ENCODE measurements at regions not wholly inside any gene's neighbourhood (a gene's known extent, or its start where the extent isn't known, plus 50 kb on each side); places are given as distances from the start of the nearest gene placed in this dataset.
A peak's percentile ranks its signal among the peaks of the same experiment; 100 is the strongest.

DNA sequence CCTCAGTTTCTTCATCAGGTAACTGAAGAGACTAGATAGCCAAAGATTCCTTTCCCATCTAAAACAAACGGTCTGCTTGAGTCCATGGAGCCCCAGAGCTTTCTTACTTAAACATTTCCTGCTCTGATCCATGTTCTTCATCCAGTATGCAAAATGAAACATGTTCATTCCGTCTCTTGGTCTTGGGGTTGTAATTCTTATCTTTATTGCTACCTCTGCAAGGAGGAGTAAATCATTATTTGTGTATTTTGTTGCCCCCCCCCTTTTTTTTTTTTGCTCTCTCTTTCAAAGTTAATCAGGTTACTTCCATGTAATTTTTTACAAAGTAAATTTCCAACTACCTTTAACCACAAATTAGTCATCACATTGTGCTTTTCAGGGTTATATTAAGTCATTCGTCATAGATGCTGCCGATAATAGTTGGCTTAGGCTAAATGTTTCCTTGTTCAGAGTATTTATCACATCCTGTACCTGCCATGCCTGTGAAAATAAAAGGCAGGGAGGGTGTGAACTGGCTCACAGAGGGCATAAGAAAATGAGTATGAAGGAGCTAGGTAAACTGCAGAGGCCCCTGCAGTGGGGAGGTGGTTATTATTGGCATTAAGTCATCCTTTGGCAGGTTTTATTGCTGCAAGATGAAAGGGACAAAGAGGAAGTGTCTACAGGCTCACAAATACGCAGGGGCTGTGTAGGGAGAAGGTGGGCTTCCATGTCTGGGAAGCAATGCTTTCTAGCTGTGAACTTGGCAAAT lies 76.7 kb upstream of the HS3ST1 start:
- no peak overlapping the region for H3K9ac ChIP-seq (ENCODE audit: low read length)
- no peak overlapping the region for H3K4me3 ChIP-seq (ENCODE audit: low read length)
- peaks cover 2% of the 10 kb centered on the region; the same call in 1 of the 2 replicates for H3K9me3 ChIP-seq (ENCODE audit: insufficient read depth, low read length)
- H3K4me2 ChIP-seq (ENCODE audit: low read length) = no peak overlapping the region
- no peaks in the 10 kb centered on the region for H3K27me3 ChIP-seq (ENCODE audit: low read depth, low read length)
- H3K36me3 ChIP-seq (replicated peaks; ENCODE audit: low read depth, low read length) = no peaks in the 10 kb centered on the region
- H3K4me1 ChIP-seq (ENCODE audit: low read length) = peaks cover 21% of the 10 kb centered on the region
- H3K79me2 ChIP-seq (ENCODE audit: low read length) = no peaks in the 10 kb centered on the region
- H2AFZ ChIP-seq (ENCODE audit: low read depth, low read length) = no peak overlapping the region
- H4K20me1 ChIP-seq (ENCODE audit: insufficient read depth, low read length) = no peaks in the 10 kb centered on the region
- TF ChIP-seq, protein P1, sequence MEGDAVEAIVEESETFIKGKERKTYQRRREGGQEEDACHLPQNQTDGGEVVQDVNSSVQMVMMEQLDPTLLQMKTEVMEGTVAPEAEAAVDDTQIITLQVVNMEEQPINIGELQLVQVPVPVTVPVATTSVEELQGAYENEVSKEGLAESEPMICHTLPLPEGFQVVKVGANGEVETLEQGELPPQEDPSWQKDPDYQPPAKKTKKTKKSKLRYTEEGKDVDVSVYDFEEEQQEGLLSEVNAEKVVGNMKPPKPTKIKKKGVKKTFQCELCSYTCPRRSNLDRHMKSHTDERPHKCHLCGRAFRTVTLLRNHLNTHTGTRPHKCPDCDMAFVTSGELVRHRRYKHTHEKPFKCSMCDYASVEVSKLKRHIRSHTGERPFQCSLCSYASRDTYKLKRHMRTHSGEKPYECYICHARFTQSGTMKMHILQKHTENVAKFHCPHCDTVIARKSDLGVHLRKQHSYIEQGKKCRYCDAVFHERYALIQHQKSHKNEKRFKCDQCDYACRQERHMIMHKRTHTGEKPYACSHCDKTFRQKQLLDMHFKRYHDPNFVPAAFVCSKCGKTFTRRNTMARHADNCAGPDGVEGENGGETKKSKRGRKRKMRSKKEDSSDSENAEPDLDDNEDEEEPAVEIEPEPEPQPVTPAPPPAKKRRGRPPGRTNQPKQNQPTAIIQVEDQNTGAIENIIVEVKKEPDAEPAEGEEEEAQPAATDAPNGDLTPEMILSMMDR (IDR thresholded peaks at IDR 0.05; ENCODE audit: low read depth, low read length) = no peak
- no peak for TF ChIP-seq EZH2phosphoT487 (IDR thresholded peaks at IDR 0.05; ENCODE audit: low read depth)
- H3K27ac ChIP-seq (ENCODE audit: low read length) = no peak overlapping the region

DNA sequence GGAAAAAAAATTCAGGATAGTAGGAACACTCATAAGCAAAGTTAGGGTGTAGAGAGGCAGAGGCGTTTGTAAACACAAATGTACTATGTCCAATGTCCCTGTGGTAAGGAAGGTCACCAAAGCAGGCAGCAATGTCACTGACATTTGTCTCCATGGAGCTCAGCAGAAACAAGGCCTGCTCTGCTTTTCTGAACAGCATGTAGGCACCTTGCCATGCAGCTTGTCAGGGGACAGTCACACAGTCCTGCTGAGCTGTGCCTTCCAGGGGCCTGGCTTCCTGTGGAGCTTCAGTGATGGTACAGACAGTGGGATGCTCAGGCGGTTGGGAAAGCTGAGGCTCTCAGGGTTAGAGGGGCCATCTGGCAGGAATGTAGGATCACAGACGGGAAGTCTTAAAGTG lies 74.5 kb upstream of the HS3ST1 start:
- TF ChIP-seq EZH2phosphoT487 (IDR thresholded peaks at IDR 0.05; ENCODE audit: low read depth) = no peak
- TF ChIP-seq, protein P1 (IDR thresholded peaks at IDR 0.05; ENCODE audit: low read depth, low read length) = no peak
- no peak overlapping the region for H3K27ac ChIP-seq (ENCODE audit: low read length)
- no peak overlapping the region for H3K9ac ChIP-seq (ENCODE audit: low read length)
- H4K20me1 ChIP-seq (ENCODE audit: insufficient read depth, low read length) = no peaks in the 10 kb centered on the region
- no peak overlapping the region for H3K4me3 ChIP-seq (ENCODE audit: low read length)
- H3K9me3 ChIP-seq (ENCODE audit: insufficient read depth, low read length) = peaks cover 2% of the 10 kb centered on the region; the same call in 1 of the 2 replicates
- no peaks in the 10 kb centered on the region for H3K4me1 ChIP-seq (ENCODE audit: low read length)
- H3K36me3 ChIP-seq (replicated peaks; ENCODE audit: low read depth, low read length) = no peaks in the 10 kb centered on the region
- no peak overlapping the region for H3K4me2 ChIP-seq (ENCODE audit: low read length)
- H3K79me2 ChIP-seq (ENCODE audit: low read length) = no peaks in the 10 kb centered on the region
- no peak overlapping the region for H2AFZ ChIP-seq (ENCODE audit: low read depth, low read length)
- H3K27me3 ChIP-seq (ENCODE audit: low read depth, low read length) = no peaks in the 10 kb centered on the region

DNA sequence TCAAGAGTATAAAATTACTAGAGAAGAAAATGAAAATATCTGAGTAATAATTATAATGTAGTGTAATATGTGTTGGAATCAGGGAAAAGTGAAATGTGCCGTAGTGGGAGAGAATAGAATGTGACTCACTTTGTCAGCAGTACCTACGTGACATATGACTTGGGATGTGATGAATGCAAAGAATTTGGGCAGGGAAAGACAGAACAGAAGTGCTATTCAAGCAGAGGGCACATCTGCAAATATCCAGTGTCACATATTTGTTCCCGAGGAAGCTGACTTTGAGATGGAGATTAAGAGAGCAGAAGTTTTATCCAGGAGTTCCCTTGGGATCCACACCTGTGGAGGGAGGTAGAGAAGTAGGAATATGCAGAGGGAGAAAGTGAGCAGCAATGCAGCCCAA lies 69.3 kb upstream of the HS3ST1 start:
- Histone ChIP-seq H3K9me3 (ENCODE audit: insufficient read depth, low read length) (no peaks in the 10 kb centered on the region), H3K27me3 (ENCODE audit: low read depth, low read length) (no peaks in the 10 kb centered on the region), H3K27ac (ENCODE audit: low read length) (no peak overlapping the region), H4K20me1 (ENCODE audit: insufficient read depth, low read length) (no peaks in the 10 kb centered on the region), H3K79me2 (ENCODE audit: low read length) (no peaks in the 10 kb centered on the region), H3K4me1 (ENCODE audit: low read length) (peaks cover 5% of the 10 kb centered on the region; the same call in 1 of the 2 replicates), H3K36me3 (replicated peaks; ENCODE audit: low read depth, low read length) (no peaks in the 10 kb centered on the region), H3K9ac (ENCODE audit: low read length) (no peak overlapping the region), H3K4me2 (ENCODE audit: low read length) (no peak overlapping the region), H3K4me3 (ENCODE audit: low read length) (no peak overlapping the region), H2AFZ (ENCODE audit: low read depth, low read length) (no peak overlapping the region)
- TF ChIP-seq, protein P1 (IDR thresholded peaks at IDR 0.05; ENCODE audit: low read depth, low read length) = no peak
- TF ChIP-seq EZH2phosphoT487 (IDR thresholded peaks at IDR 0.05; ENCODE audit: low read depth) = no peak

DNA sequence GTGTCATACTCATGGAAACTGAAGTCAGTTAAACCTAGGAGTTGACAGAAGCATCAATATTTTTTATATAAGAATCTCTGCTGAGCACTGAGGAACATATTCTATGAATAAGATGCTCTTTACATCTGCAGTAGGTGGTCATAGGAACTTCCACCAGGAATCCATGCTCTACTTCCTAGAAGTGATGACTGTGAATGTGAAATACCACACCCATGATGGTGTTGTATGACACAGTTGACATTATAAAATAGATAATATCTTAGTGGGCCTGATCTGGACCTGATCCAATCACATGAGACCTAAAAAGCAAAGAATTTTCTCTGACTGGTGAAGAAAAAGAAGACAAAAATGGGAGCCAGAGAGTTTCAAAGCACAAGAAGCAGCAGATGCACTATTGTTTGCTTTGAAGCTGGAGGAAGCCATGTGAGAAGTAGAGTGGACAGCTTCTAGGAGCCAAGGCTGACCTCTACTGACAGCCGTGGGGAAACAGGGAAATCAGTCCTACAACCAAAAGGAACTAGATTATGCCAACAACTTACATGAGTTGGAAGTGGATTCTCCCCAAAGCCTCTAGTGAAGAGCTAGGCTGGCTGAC lies 68.6 kb upstream of the HS3ST1 start:
- Histone ChIP-seq H3K27me3 (ENCODE audit: low read depth, low read length) (no peaks in the 10 kb centered on the region), H3K36me3 (replicated peaks; ENCODE audit: low read depth, low read length) (no peaks in the 10 kb centered on the region), H3K4me3 (ENCODE audit: low read length) (no peak overlapping the region), H3K9me3 (ENCODE audit: insufficient read depth, low read length) (no peaks in the 10 kb centered on the region), H3K9ac (ENCODE audit: low read length) (no peak overlapping the region), H4K20me1 (ENCODE audit: insufficient read depth, low read length) (no peaks in the 10 kb centered on the region), H3K79me2 (ENCODE audit: low read length) (no peaks in the 10 kb centered on the region), H3K4me2 (ENCODE audit: low read length) (no peak overlapping the region), H3K27ac (ENCODE audit: low read length) (no peak overlapping the region), H2AFZ (ENCODE audit: low read depth, low read length) (no peak overlapping the region), H3K4me1 (ENCODE audit: low read length) (peaks cover 5% of the 10 kb centered on the region; the same call in 1 of the 2 replicates)
- no peak for TF ChIP-seq EZH2phosphoT487 (IDR thresholded peaks at IDR 0.05; ENCODE audit: low read depth)
- TF ChIP-seq, protein P1 (IDR thresholded peaks at IDR 0.05; ENCODE audit: low read depth, low read length) = peak; percentile 38
